HT-29 (cell line): ENCODE measurements at regions not wholly inside any gene's neighbourhood (a gene's known extent, or its start where the extent isn't known, plus 50 kb on each side); places are given as distances from the start of the nearest gene placed in this dataset.
"Not testable (repeated sequence)": the region's sequence is repeated elsewhere in the genome, so short reads cannot be mapped to it uniquely, and the experiment has no call there.

ENCODE experiments used
- DNase-seq: peaks from one replicate; pipeline ENCODE4 v3.0.0-alpha.2; 2015; ENCODE audit warnings: low spot score

GRCh38 chr21:10325546-10325945 lies 195.8 kb upstream of the TPTE start:
- DNase-seq: not testable (repeated sequence)

- not testable (repeated sequence) for DNase-seq
Observed at GRCh38 chr21:10326146-10326545, 195.2 kb upstream of the TPTE start.

GRCh38 chr21:10328646-10329045 lies 192.7 kb upstream of the TPTE start:
- DNase-seq: not testable (repeated sequence)

GRCh38 chr21:10330641-10331119 lies 190.7 kb upstream of the TPTE start:
- not testable (repeated sequence) for DNase-seq

GRCh38 chr21:10331134-10331533 lies 190.2 kb upstream of the TPTE start:
- DNase-seq: not testable (repeated sequence)

GRCh38 chr21:10332935-10333334 lies 188.4 kb upstream of the TPTE start:
- DNase-seq: not testable (repeated sequence)

GRCh38 chr21:10334391-10334790 lies 187.0 kb upstream of the TPTE start:
- DNase-seq: not testable (repeated sequence)

- not testable (repeated sequence) for DNase-seq
Observed at GRCh38 chr21:10342261-10342956, 179.0 kb upstream of the TPTE start.

GRCh38 chr21:10343146-10343935 lies 178.0 kb upstream of the TPTE start:
- not testable (repeated sequence) for DNase-seq

- not testable (repeated sequence) for DNase-seq
Observed at GRCh38 chr21:10344266-10344665, 177.1 kb upstream of the TPTE start.

- DNase-seq: not testable (repeated sequence)
Observed at GRCh38 chr21:10345178-10345612, 176.2 kb upstream of the TPTE start.

GRCh38 chr21:10346249-10346648 lies 175.1 kb upstream of the TPTE start:
- not testable (repeated sequence) for DNase-seq

GRCh38 chr21:10346933-10347615 lies 174.3 kb upstream of the TPTE start:
- DNase-seq: not testable (repeated sequence)

- DNase-seq: not testable (repeated sequence)
Observed at GRCh38 chr21:10347675-10348074, 173.7 kb upstream of the TPTE start.

- DNase-seq: not testable (repeated sequence)
Observed at GRCh38 chr21:10348150-10348549, 173.2 kb upstream of the TPTE start.

GRCh38 chr21:10354851-10355578 lies 166.4 kb upstream of the TPTE start:
- not testable (repeated sequence) for DNase-seq

- not testable (repeated sequence) for DNase-seq
Observed at GRCh38 chr21:10359120-10359519, 162.3 kb upstream of the TPTE start.

- DNase-seq: not testable (repeated sequence)
Observed at GRCh38 chr21:10359911-10360310, 161.5 kb upstream of the TPTE start.

- DNase-seq: not testable (repeated sequence)
Observed at GRCh38 chr21:10361214-10361736, 160.1 kb upstream of the TPTE start.

GRCh38 chr21:10362816-10363215 lies 158.6 kb upstream of the TPTE start:
- not testable (repeated sequence) for DNase-seq

GRCh38 chr21:10363321-10363720 lies 158.1 kb upstream of the TPTE start:
- not testable (repeated sequence) for DNase-seq
